Lung (tissue), 11 donors: ENCODE measurements at regions not wholly inside any gene's neighbourhood (a gene's known extent, or its start where the extent isn't known, plus 50 kb on each side); places are given as distances from the start of the nearest gene placed in this dataset.

Source experiments
- ATAC-seq: fragments of 200-7000 bp; cut with Tn5 transposase; one replicate; pipeline ENCODE4 v1.9.1; 2020; ENCODE audit warnings: moderate number of reproducible peaks; ENCODE audit not compliant: insufficient read depth, low FRiP score
- DNase-seq, 3 donors: peaks; one replicate each; pipeline ENCODE4 v3.0.0-alpha.2; 2013 to 2017
- H3K27ac ChIP-seq, 2 donors: one replicate each; pipeline ENCODE4 v1.5.1; 2013; ENCODE audit warnings: mild to moderate bottlenecking in 2 of 2, moderate library complexity in 2 of 2, control low read depth in 1 of 2, inconsistent platforms in 1 of 2, low read depth in 1 of 2, low read length in 1 of 2
- H3K27me3 ChIP-seq, 3 donors: one replicate each; pipeline ENCODE4 v1.5.1; 2013; ENCODE audit warnings: low read length in 2 of 3; ENCODE audit not compliant: control insufficient read depth in 3 of 3, insufficient read depth in 3 of 3
- H3K36me3 ChIP-seq, 4 donors: one replicate each; pipeline ENCODE4 v1.5.1; 2013; ENCODE audit warnings: low read length in 4 of 4, mild to moderate bottlenecking in 1 of 4, moderate library complexity in 1 of 4; ENCODE audit not compliant: control insufficient read depth in 4 of 4, insufficient read depth in 4 of 4
- H3K4me1 ChIP-seq, 5 donors: one replicate each; pipeline ENCODE4 v1.5.1; 2013; ENCODE audit warnings: low read length in 5 of 5, mild to moderate bottlenecking in 2 of 5, moderate library complexity in 1 of 5; ENCODE audit not compliant: control insufficient read depth in 5 of 5, insufficient read depth in 5 of 5
- H3K4me3 ChIP-seq: one replicate; pipeline ENCODE4 v1.5.1; 2013; ENCODE audit warnings: mild to moderate bottlenecking, control low read depth, moderate library complexity
- H3K9ac ChIP-seq, 2 donors: one replicate each; pipeline ENCODE4 v1.5.1; 2013; ENCODE audit warnings: low read length in 2 of 2, control low read depth in 1 of 2; ENCODE audit not compliant: insufficient read depth in 1 of 2
- H3K9me3 ChIP-seq, 4 donors: one replicate each; pipeline ENCODE4 v1.5.1; 2013; ENCODE audit warnings: low read length in 3 of 4, mild to moderate bottlenecking in 1 of 4, moderate library complexity in 1 of 4; ENCODE audit not compliant: control insufficient read depth in 4 of 4, insufficient read depth in 3 of 4
- WGBS, 2 donors: extraction: QIAGEN DNeasy Blood & Tissue Kit; methylation state at CpG; one replicate each; pipeline ENCODE4 v1.1.7; 2013; 5-methylcytosine and 5-hydroxymethylcytosine counted together
- TF ChIP-seq, protein P1 (sequence below): IDR thresholded peaks from 2 replicates; pipeline ENCODE4 v1.5.1; 2012; ENCODE audit warnings: mild to moderate bottlenecking; ENCODE audit errors: control extremely low read depth, extremely low read depth
- donor health status: control.
- donor health status: control.
- donor health status: Bipolar disorder and iron deficiency.
- donor health status: healthy.
- donor health status: DM: yes; HTN: yes; CAD: no.

- WGBS, 2 donors = 66 to 75% methylated on average over 6 of the region's 6 CpGs
- H3K4me1 ChIP-seq = no peaks in the 10 kb centered on the region
- DNase-seq (no peak), ATAC-seq (no peak)
- no peaks in the 10 kb centered on the region for H3K27me3 ChIP-seq
- no peak overlapping the region for H3K4me3 ChIP-seq
- TF ChIP-seq, protein P1, sequence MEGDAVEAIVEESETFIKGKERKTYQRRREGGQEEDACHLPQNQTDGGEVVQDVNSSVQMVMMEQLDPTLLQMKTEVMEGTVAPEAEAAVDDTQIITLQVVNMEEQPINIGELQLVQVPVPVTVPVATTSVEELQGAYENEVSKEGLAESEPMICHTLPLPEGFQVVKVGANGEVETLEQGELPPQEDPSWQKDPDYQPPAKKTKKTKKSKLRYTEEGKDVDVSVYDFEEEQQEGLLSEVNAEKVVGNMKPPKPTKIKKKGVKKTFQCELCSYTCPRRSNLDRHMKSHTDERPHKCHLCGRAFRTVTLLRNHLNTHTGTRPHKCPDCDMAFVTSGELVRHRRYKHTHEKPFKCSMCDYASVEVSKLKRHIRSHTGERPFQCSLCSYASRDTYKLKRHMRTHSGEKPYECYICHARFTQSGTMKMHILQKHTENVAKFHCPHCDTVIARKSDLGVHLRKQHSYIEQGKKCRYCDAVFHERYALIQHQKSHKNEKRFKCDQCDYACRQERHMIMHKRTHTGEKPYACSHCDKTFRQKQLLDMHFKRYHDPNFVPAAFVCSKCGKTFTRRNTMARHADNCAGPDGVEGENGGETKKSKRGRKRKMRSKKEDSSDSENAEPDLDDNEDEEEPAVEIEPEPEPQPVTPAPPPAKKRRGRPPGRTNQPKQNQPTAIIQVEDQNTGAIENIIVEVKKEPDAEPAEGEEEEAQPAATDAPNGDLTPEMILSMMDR = no peak
- no peaks in the 10 kb centered on the region for H3K36me3 ChIP-seq
- no peak overlapping the region for H3K9ac ChIP-seq
- no peak overlapping the region for H3K27ac ChIP-seq
- peaks cover 0 to 3% (median 0%) of the 10 kb centered on the region in 4 donors for H3K9me3 ChIP-seq
Measured at GRCh38 chr1:57947471-57947870, 523.6 kb upstream of the DAB1 start.

GRCh38 chr1:57945045-57945444 is 521.2 kb upstream of the DAB1 start:
- H3K9me3 ChIP-seq = peaks cover 0 to 4% (median 0%) of the 10 kb centered on the region in 4 donors
- 82 to 83% methylated on average over 4 of the region's 4 CpGs for WGBS, 2 donors
- no peak overlapping the region for H3K27ac ChIP-seq
- no peaks in the 10 kb centered on the region for H3K27me3 ChIP-seq
- TF ChIP-seq, protein P1 = no peak
- H3K36me3 ChIP-seq = no peaks in the 10 kb centered on the region
- no peak overlapping the region for H3K4me3 ChIP-seq
- no peak for DNase-seq
- ATAC-seq = no peak
- H3K9ac ChIP-seq = no peak overlapping the region
- no peaks in the 10 kb centered on the region for H3K4me1 ChIP-seq

DNA sequence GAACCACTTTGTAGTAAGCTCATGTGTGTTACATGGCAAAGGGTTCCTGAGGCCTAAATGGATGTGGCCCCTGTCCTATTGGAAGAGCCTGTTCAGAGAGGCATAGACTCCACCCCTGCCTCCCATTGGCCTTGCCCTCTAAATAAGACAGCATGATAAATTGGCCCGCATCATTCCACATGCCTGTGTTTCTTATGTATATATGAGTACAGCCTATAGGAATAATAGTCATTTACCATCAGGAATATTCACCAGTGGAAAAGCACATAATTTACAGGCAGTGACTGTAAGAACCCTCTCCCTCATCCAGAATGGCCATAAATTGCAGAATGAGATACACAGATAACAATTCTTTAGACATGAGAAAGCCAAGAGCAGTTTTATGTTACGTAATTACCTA is 519.5 kb upstream of the DAB1 start:
- H3K27me3 ChIP-seq = no peaks in the 10 kb centered on the region
- H3K36me3 ChIP-seq = no peaks in the 10 kb centered on the region
- no peak overlapping the region for H3K27ac ChIP-seq
- DNase-seq (no peak), ATAC-seq (no peak)
- no peaks in the 10 kb centered on the region for H3K4me1 ChIP-seq
- 94 to 96% methylated on average over 2 of the region's 2 CpGs for WGBS, 2 donors
- H3K4me3 ChIP-seq = no peak overlapping the region
- H3K9me3 ChIP-seq = peaks cover 0 to 4% (median 2%) of the 10 kb centered on the region in 4 donors
- no peak overlapping the region for H3K9ac ChIP-seq
- TF ChIP-seq, protein P1 = no peak

- no peaks in the 10 kb centered on the region for H3K27me3 ChIP-seq
- no peak for ATAC-seq
- no peak overlapping the region for H3K9ac ChIP-seq
- no peak overlapping the region for H3K27ac ChIP-seq
- H3K4me3 ChIP-seq = no peak overlapping the region
- DNase-seq = peak in 1 of 3 donors; percentile 15
- 88 to 91% methylated on average over 8 of the region's 8 CpGs for WGBS, 2 donors
- H3K36me3 ChIP-seq = no peaks in the 10 kb centered on the region
- H3K9me3 ChIP-seq = peaks cover 0 to 4% (median 2%) of the 10 kb centered on the region in 4 donors
- TF ChIP-seq, protein P1 = no peak
- H3K4me1 ChIP-seq = peaks cover 0 to 4% (median 0%) of the 10 kb centered on the region in 5 donors
Measured at GRCh38 chr1:57934745-57935144, 510.9 kb upstream of the DAB1 start.
